ENCODE measurements at regions not wholly inside any gene's neighbourhood (a gene's known extent, or its start where the extent isn't known, plus 50 kb on each side); places are given as distances from the start of the nearest gene placed in this dataset.

GRCh38 chr7:68671046-68671445 lies 927.2 kb upstream of the AUTS2 start:
- DNase-seq (ENCODE audit: low read depth): no peak

DNA sequence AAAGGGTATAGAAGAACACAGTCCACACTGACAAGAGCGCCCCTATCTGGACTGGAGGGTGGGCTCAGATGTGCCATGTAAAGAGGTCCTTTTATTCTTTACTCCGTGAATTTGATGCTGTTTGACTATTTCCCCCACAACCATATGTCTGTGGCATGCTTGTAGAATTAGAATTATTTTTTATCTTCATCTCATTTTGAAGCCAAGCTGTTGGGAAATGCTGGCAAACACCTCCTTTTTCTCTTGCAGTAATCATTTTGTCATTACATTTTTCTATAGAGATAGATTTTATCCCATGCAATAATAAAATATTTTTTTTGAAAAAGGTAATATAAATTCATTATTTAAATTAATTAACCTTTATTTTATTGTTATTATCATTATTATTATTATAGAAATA lies 926.6 kb upstream of the AUTS2 start:
- no peak for DNase-seq (ENCODE audit: low read depth)

- DNase-seq (ENCODE audit: low read depth): no peak
These were observed 923.4 kb upstream of the AUTS2 start for GRCh38 chr7:68674826-68675225.

GRCh38 chr7:68676813-68677535 lies 921.3 kb upstream of the AUTS2 start:
- no peak for DNase-seq (ENCODE audit: low read depth)

DNA sequence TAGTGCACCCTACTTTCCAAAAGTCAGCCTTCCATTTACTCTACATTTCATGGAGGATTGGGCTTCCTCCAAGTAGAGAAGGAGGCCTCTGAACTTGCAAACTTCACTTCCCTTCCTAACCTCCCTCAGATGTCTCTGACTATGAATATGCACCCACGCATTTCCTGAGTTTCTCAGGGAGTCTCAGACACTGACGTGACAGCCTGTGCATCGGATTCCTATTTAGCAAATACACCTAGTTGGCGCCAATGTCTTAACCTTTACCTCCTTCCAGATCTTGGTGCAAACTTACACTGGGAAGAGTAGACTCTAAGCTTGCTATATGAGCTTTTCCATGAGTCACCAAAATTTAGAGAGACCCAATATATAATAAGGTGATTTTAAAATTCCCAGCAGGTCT lies 920.1 kb upstream of the AUTS2 start:
- DNase-seq (ENCODE audit: low read depth): no peak

DNA sequence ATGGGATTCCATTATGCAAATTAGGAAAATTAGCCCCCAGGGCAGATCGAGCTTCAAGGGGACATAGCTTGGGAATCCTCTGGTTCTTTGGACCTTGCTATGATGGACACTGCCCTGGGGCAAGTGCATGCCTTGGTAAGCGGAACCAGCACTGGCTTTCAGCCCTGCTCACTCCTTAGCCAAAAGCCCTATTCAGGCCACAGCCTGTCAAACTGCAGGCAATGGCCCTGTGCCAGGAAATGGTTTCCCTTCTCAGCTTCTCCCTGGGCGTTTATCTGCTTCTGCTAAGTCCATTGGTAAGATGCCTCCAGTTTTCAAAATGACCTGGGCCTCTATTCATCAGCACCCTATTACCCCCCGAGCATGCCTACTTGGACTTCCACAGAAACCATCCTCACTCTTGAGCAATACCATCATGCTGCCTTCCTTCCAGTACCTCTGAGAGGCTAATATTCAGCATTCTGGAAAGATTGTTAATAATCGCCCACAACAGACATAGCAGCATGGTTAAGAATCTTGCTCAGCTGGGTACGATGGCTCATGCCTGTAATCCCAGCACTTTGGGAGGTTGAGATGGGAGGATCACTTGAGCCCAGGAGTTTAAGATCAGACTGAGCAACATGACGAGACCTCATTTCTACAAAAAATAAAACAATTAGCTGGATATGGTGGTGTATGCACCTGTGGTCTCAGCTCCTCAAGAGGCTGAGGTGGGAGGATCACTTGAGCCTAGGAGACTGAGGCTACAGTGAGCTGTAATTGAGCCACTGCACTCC lies 918.6 kb upstream of the AUTS2 start:
- DNase-seq (ENCODE audit: low read depth): no peak

DNA sequence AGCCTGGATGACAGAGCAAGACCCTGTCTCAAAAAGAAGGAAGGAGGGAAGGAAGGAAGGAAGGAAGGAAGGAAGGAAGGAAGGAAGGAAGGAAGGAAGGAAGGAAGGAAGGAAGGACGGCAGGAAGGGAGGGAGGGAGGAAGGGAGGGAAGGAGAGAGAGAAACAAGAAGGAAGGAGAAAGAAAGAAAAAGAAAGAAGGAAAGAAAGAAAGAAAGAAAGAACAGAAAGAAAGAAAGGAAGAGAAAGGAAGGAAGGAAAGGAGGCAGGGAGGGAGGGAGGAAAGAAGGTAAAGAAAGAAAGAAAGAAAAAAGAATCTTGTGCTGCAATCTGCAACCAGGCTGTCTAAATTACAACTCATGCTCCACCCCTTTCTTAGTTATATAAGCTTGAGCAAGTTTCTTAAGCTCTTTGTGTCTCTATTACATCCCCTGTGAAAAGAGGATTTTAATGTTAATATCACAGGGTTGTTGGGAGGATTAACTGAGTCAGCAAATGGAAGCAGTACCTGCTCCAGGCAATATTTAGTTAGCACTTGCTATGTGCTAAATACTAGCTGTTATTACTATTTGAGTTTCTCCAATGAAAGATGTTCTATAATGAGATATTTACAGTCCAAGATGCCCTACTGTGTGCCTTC lies 917.9 kb upstream of the AUTS2 start:
- DNase-seq (ENCODE audit: low read depth): no peak

DNA sequence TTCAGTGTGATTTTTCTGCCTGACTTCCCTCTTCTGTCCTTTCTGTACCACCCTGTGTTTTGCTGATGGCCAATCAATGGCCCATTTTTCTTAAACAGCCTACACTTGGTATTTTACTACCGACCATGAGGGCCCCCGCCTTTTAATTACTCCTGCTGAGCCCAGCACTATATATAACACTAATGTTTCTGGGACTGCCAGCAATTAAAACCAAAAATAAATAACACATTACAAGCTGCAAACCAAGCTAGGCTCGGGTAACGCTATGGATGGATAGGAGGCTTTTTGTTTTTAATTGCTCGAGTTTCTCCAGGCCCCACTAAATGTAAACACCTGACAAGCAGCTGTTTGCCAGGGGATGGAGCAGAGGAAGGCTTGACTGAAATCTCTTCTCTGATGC lies 915.4 kb upstream of the AUTS2 start:
- DNase-seq (ENCODE audit: low read depth): no peak

DNA sequence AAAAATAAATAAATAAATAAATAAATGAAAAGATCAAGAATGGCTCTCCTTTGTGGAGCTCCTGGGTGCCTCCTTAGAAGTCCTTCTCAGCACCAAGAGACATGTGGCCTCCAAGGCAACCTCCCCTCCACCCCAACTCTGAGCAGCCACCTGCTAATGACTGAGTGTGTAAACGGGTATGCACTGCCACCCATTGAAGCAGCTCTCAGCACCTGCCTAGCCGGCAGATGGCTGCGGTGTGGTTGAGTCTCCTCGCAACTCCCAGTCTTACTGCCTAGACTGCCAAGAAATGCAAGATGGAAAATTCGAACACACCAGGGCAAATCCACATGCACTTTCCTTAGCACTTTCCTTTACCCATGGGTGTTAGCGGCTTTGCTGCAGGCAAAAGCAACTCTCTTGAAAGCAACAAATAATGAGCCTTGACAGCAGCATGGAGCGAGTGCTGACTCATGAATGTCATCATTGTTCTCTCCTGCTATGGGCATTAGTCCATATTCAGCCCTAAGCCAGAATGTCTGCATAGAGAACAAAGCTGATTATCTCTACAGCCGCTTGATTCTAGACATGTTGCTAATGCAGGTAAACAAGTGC lies 913.9 kb upstream of the AUTS2 start:
- no peak for DNase-seq (ENCODE audit: low read depth)

GRCh38 chr7:68684996-68685395 lies 913.3 kb upstream of the AUTS2 start:
- DNase-seq (ENCODE audit: low read depth): no peak

GRCh38 chr7:68688416-68689086 lies 909.7 kb upstream of the AUTS2 start:
- no peak for DNase-seq (ENCODE audit: low read depth)

DNA sequence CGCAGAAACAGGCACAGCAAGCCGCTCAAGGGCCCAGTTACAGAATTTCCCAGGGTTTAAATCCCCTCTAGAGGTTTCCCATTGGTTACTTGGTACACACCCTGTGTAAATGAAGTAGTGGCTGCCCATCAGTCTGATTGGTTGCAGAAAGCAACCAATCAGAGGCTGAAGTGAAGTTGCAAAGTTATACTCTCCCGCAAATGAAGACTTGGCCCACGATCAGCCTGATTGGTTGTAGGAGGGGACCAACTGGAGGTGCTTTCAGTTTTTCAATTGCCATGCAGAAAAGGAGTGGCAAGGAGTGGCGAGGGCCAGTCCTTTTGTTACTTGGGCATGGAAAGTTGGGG lies 909.2 kb upstream of the AUTS2 start:
- DNase-seq (ENCODE audit: low read depth): no peak

GRCh38 chr7:68691261-68692216 lies 906.7 kb upstream of the AUTS2 start:
- no peak for DNase-seq (ENCODE audit: low read depth)

- DNase-seq (ENCODE audit: low read depth): no peak
These were observed 905.8 kb upstream of the AUTS2 start for GRCh38 chr7:68692511-68692910.

GRCh38 chr7:68694656-68695055 lies 903.6 kb upstream of the AUTS2 start:
- no peak for DNase-seq (ENCODE audit: low read depth)

DNA sequence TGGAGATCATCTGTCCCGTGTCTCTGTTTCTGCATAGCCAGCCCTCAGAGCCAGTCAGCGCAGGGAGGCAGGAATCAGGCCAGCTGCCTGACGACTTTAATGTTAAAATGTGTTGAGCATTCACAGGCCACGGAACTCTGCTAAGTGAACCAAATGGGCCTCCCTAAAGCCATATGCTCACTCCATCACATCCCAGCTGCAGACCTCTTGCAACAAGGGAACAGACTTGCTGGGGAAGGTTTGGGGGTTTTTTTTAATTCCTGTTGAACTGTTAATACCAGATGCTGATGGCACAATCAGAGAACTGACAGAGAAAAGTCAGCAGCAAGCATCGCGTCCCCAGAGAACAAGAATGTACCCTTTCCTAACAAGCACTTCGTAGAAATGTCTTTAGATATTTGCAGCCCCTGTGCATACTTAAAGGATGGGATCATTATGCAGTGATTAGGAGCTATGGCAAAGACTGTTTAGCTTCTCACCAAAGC lies 900.4 kb upstream of the AUTS2 start:
- no peak for DNase-seq (ENCODE audit: low read depth)

DNA sequence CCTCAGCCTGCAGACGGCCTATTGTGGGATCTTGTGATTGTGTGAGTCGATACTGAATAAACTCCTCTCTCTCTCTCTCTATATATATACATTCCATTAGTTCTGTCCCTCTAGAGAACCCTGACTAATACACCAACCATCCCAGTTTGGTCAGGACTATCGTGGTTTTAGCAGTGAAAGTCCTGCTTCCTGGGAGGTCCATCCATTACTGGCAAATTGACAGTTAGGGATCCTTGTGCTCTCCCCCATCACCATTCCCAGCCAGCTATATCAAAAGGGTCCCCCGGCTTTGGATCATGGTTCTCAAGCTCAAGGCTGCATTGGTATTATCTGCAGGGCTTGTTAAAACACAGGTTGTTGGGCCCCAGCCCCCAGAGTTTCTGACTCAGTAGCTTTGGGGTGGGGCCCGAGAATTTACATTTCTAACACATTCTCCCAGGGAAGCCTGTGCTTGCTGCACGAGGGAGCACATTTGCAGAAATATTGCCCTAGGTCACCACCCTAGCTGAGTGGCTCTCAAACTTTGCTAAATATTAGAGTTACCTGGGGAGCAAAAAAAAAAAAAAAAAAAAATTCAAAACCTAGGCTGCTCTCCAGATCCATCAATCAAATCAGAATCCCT lies 899.1 kb upstream of the AUTS2 start:
- DNase-seq (ENCODE audit: low read depth): no peak

DNA sequence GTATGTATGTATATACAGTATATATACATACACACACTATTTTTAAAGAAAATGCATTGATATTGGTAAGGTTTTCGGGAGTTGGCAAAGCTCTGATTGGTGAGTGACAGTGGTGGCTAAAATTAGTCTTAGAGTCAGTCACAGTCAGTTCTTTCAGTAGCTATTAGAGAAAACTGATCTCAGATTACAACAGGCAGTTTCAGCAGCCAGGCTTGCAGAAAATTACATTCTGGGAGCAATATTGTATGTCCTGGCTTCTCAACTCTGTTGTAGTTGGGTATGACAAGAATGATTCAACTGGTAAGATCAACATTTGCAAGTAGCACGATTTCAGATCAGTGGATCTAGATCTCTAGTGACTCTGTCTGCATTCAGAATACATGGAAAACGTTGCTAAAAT lies 897.9 kb upstream of the AUTS2 start:
- DNase-seq (ENCODE audit: low read depth): no peak

DNA sequence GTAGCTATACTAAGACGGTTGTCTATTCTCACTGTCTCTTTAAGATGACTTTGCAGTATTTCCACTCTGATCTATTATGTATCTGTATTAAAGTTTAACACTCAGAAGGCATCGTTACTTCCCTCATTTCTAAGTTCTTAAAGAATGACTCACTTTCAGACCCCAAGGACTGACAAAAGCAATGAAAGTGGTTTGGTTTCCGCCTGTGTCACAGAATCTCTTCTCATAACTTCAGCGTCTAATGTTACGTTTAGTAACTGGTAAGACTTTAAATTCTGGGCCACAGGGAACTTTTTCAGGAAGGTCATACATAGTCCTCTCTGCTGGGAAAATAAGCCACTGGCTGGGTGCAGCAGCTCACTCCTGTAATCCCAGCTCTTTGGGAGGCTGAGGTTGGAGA lies 892.0 kb upstream of the AUTS2 start:
- DNase-seq (ENCODE audit: low read depth): peak; percentile 71

DNA sequence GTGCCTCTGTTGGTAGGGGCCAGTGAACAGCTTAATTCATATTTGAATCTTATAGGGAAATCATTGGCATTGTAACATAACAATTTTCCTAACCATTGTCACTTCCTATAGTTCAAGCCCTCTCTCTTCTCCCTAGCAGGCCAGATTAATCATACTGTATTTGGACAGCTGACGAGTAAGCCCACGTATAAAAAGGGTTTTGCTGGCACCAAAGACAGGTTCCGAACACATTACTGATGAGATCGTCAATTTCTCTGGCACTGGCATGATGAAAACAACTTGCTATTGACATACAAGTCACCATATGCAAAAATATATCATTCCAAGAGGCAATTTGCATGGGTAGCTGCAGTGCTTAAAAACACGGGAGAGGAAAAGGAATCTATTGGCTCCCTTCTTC lies 891.1 kb upstream of the AUTS2 start:
- DNase-seq (ENCODE audit: low read depth): no peak

- DNase-seq (ENCODE audit: low read depth): no peak
These were observed 890.3 kb upstream of the AUTS2 start for GRCh38 chr7:68707958-68708357.

Data from fibroblast of the conjunctiva (primary cell).